ENCODE measurements at regions not wholly inside any gene's neighbourhood (a gene's known extent, or its start where the extent isn't known, plus 50 kb on each side); places are given as distances from the start of the nearest gene placed in this dataset.

GRCh38 chr17:27367121-27367981 is 73.4 kb downstream of the WSB1 start:
- TF ChIP-seq CTCF (IDR thresholded peaks at IDR 0.05) (no peak), POLR2A (IDR thresholded peaks at IDR 0.05) (no peak)

Measured in uterus (tissue), 2 donors.